Ovary (tissue), 7 donors: ENCODE measurements at regions not wholly inside any gene's neighbourhood (a gene's known extent, or its start where the extent isn't known, plus 50 kb on each side); places are given as distances from the start of the nearest gene placed in this dataset.

Source experiments
- DNase-seq, 5 donors: peaks; one replicate each; pipeline ENCODE4 v3.0.0-alpha.2; 2019 to 2020
- H3K27ac ChIP-seq, 2 donors: fragments of 200-600 bp; one replicate each; pipeline versions ENCODE4 v1.5.1 to v1.8.0; 2019 to 2022
- H3K27me3 ChIP-seq: fragments of 200-600 bp; one replicate; pipeline ENCODE4 v1.8.0; 2022
- H3K36me3 ChIP-seq: fragments of 200-600 bp; sonication (generic); one replicate; pipeline ENCODE4 v1.5.1; 2019
- H3K4me1 ChIP-seq: one replicate; pipeline ENCODE4 v1.8.1; 2013; ENCODE audit warnings: mild to moderate bottlenecking, moderate library complexity; ENCODE audit not compliant: insufficient read depth
- H3K4me3 ChIP-seq: fragments of 200-600 bp; sonication (generic); one replicate; pipeline ENCODE4 v1.5.1; 2017
- H3K9me3 ChIP-seq, 2 donors: fragments of 200-600 bp in 1 of 2; sonication (generic) in 1 of 2; one replicate each; pipeline versions ENCODE4 v1.5.1 to v1.8.1; 2013 to 2019; ENCODE audit warnings: mild to moderate bottlenecking in 1 of 2, moderate library complexity in 1 of 2
- EP300 ChIP-seq: sonication (generic); formaldehyde crosslinking; IDR thresholded peaks from one replicate; pipeline ENCODE4 v1.6.1; 2017; ENCODE audit warnings: antibody characterized with exemption
- POLR2A ChIP-seq: fragments of 450-650 bp; IDR thresholded peaks from one replicate; pipeline ENCODE4 v1.6.1; 2017; ENCODE audit warnings: antibody characterized with exemption, mild to moderate bottlenecking, moderate library complexity
- WGBS, 3 donors: extraction: QIAGEN DNeasy Blood & Tissue Kit in 1 of 3; methylation state at CpG; one replicate each; pipeline versions ENCODE4 v1.1.5 to v1.1.7; 2013 to 2017; 5-methylcytosine and 5-hydroxymethylcytosine counted together
- intact Hi-C, 4 donors: fragments of 100-400 bp; cut with DNase I; formaldehyde crosslinking; loops; one replicate each; pipeline versions ENCODE4 v1.11.0 to v1.15.1; 2022 to 2023
- TF ChIP-seq, protein P1 (sequence below), 3 donors: fragments of 450-650 bp in 2 of 3; fragments of 200-600 bp in 1 of 3; IDR thresholded peaks; one replicate each; pipeline versions ENCODE4 v1.5.1 to v1.8.0; 2016 to 2022; ENCODE audit warnings: antibody characterized with exemption in 3 of 3, mild to moderate bottlenecking in 1 of 3
- donor health status: DM: no; HTN: no; CAD: no; lungs with moderate emphysema.
- donor health status: DM: no; HTN: no; CAD: no.
- donor health status: Bipolar disorder and iron deficiency.
- donor health status: DM: no; HTN: no; CAD: no.
- donor health status: DM: yes; HTN: yes; CAD: no.

DNA sequence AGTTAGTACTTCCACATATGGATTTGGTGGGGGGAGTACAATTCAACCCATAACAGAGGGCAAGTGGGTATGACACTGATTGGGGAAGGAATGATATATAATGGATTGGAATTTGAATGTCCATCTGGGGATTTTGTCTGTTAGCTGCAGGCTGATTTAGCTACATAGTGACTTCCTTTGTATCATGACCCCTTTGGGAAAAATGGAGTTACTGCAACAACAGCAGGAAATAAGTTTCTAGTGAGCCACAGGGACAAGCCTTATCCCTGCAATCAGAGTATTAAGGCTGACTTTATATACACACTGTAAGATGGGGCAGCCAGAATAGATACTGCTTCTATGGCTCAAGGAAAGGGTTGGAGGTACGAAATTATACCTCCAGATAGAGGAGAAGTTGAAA lies 404.4 kb upstream of the MEIS1 start:
- intact Hi-C loops: no loop called here
- Histone ChIP-seq H3K4me3 (no peak overlapping the region), H3K27ac (no peak overlapping the region), H3K27me3 (no peaks in the 10 kb centered on the region), H3K9me3 (no peaks in the 10 kb centered on the region), H3K4me1 (no peaks in the 10 kb centered on the region), H3K36me3 (no peaks in the 10 kb centered on the region)
- no peak for DNase-seq
- TF ChIP-seq EP300 (no peak), POLR2A (no peak)
- TF ChIP-seq, protein P1, sequence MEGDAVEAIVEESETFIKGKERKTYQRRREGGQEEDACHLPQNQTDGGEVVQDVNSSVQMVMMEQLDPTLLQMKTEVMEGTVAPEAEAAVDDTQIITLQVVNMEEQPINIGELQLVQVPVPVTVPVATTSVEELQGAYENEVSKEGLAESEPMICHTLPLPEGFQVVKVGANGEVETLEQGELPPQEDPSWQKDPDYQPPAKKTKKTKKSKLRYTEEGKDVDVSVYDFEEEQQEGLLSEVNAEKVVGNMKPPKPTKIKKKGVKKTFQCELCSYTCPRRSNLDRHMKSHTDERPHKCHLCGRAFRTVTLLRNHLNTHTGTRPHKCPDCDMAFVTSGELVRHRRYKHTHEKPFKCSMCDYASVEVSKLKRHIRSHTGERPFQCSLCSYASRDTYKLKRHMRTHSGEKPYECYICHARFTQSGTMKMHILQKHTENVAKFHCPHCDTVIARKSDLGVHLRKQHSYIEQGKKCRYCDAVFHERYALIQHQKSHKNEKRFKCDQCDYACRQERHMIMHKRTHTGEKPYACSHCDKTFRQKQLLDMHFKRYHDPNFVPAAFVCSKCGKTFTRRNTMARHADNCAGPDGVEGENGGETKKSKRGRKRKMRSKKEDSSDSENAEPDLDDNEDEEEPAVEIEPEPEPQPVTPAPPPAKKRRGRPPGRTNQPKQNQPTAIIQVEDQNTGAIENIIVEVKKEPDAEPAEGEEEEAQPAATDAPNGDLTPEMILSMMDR (IDR thresholded peaks at IDR 0.05): no peak
- 84 to 97% (median 85%) methylated on average over 1 of the region's 1 CpG for WGBS, 3 donors

DNA sequence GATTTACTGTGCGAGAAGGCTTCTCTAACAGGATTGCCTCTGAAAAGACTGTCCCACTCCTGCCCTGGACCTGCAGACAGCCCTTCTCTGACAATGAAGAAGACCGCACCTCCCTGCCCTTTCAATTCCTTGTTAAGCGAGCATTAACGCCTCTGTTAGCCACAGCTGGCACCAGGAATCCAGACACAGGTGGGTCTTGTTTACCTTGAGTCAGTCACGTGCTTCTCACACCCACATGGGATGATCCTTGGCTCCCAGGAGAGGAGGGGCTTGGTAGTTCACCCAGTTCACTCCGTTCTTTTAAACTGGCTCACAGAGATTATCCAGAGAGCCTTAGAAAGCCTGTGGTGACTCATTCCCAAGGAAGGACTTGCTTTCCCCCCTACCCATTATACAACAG lies 410.5 kb upstream of the MEIS1 start:
- no peak overlapping the region for H3K4me3 ChIP-seq
- 49 to 55% (median 51%) methylated on average over 6 of the region's 6 CpGs for WGBS, 3 donors
- intact Hi-C loops: no loop called here
- H3K27ac ChIP-seq: no peak overlapping the region
- no peaks in the 10 kb centered on the region for H3K36me3 ChIP-seq
- H3K9me3 ChIP-seq: no peaks in the 10 kb centered on the region
- no peak for TF ChIP-seq POLR2A
- TF ChIP-seq, protein P1 (IDR thresholded peaks at IDR 0.05): no peak
- no peak for TF ChIP-seq EP300
- H3K4me1 ChIP-seq: no peaks in the 10 kb centered on the region
- no peak for DNase-seq
- no peaks in the 10 kb centered on the region for H3K27me3 ChIP-seq

DNA sequence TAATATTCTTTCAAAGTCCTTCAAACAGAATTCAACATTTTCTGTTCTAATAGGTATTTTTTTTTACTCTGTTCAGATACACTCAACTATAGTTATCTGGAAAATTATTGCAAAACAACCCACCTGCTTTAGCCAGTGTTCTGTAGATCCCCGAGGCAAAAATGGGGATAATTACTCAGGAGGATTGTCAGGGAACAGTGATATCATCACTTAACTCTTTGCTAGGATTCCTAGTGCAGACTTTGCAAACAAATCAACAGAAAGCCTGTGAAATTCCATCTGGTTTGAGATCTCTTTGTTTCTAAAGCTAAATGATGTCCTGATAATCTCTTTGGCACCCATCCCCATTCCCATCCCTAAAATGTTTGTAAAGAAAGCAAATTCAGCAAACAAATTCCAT lies 413.6 kb upstream of the MEIS1 start:
- intact Hi-C loops: no loop called here
- H3K27ac ChIP-seq: no peak overlapping the region
- no peak for TF ChIP-seq EP300
- TF ChIP-seq POLR2A: no peak
- TF ChIP-seq, protein P1 (IDR thresholded peaks at IDR 0.05): no peak
- no peaks in the 10 kb centered on the region for H3K9me3 ChIP-seq
- H3K4me1 ChIP-seq: peaks cover 4% of the 10 kb centered on the region
- no peak overlapping the region for H3K4me3 ChIP-seq
- H3K36me3 ChIP-seq: no peaks in the 10 kb centered on the region
- no peak for DNase-seq
- 3 to 5% (median 3%) methylated on average over 1 of the region's 1 CpG for WGBS, 3 donors
- H3K27me3 ChIP-seq: no peaks in the 10 kb centered on the region

DNA sequence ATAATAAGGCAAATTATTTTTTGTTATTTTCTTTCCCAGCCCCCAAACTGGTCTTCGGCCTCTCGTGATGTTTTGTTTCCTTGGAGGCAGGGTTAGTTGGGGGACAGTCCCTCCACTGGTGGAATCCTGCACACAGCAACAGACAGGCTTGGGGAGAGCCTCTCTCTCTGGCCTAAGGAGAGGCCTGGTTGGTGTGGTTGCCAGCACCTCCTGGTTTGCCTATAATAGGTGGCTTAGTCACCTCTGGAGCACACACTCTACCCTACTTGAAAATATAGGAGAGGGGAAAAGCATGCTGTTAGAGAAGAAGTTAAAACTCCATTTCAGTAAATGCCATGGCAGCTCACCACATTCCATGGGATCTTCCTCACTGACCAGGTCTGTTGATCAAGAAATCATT lies 417.2 kb upstream of the MEIS1 start:
- no peaks in the 10 kb centered on the region for H3K9me3 ChIP-seq
- H3K4me3 ChIP-seq: no peak overlapping the region
- H3K27me3 ChIP-seq: no peaks in the 10 kb centered on the region
- DNase-seq: no peak
- H3K4me1 ChIP-seq: peaks cover 4% of the 10 kb centered on the region
- H3K27ac ChIP-seq: no peak overlapping the region
- intact Hi-C loops: no loop called here
- TF ChIP-seq POLR2A: no peak
- no peak for TF ChIP-seq EP300
- TF ChIP-seq, protein P1 (IDR thresholded peaks at IDR 0.05): no peak
- no peaks in the 10 kb centered on the region for H3K36me3 ChIP-seq
- 67 to 94% (median 85%) methylated on average over 2 of the region's 2 CpGs for WGBS, 3 donors

DNA sequence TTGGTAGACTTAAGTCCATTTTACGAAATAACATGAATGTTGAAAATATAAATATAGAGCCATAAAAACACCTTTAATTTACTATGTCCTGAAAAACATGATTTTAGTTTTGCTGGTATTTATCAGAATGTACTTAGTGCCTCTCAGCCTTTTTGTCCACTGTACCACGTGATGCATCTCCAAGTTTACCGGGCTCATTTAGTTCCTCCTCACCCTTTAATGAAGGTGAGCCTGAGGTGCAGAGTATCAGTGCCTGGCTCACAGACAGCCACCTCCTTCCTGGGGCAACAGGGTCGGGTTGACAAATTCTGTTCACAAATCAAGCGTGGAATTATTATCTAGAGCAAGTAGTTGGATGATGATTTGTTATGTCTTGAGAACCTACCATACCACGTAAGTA lies 420.5 kb upstream of the MEIS1 start:
- DNase-seq: no peak
- H3K36me3 ChIP-seq: no peaks in the 10 kb centered on the region
- TF ChIP-seq EP300: no peak
- TF ChIP-seq, protein P1 (IDR thresholded peaks at IDR 0.05): no peak
- TF ChIP-seq POLR2A: no peak
- no peak overlapping the region for H3K4me3 ChIP-seq
- no peaks in the 10 kb centered on the region for H3K27me3 ChIP-seq
- no peak overlapping the region for H3K27ac ChIP-seq
- intact Hi-C loops: no loop called here
- peaks cover 4% of the 10 kb centered on the region for H3K4me1 ChIP-seq
- WGBS, 3 donors: 71 to 91% (median 83%) methylated on average over 6 of the region's 6 CpGs
- H3K9me3 ChIP-seq: no peaks in the 10 kb centered on the region
